SKM-1 (cell line): ENCODE measurements at regions not wholly inside any gene's neighbourhood (a gene's known extent, or its start where the extent isn't known, plus 50 kb on each side); places are given as distances from the start of the nearest gene placed in this dataset.

Experiments used
- DNase-seq: peaks from one replicate; lab custom pipeline; 2025; ENCODE audit not compliant: unreplicated experiment; lab: John Stamatoyannopoulos, UW

GRCh38 chr7:130927062-130927461 lies 193.1 kb upstream of the KLF14 start:
- DNase-seq = no peak

- DNase-seq = no peak
Observed at GRCh38 chr7:130927564-130927963, 193.6 kb upstream of the KLF14 start.

GRCh38 chr7:130929896-130930659 lies 196.1 kb upstream of the KLF14 start:
- no peak for DNase-seq

- no peak for DNase-seq
Observed at GRCh38 chr7:130930681-130931080, 196.7 kb upstream of the KLF14 start.

- no peak for DNase-seq
Observed at GRCh38 chr7:130931423-130931822, 197.4 kb upstream of the KLF14 start.

GRCh38 chr7:130932088-130932487 lies 198.1 kb upstream of the KLF14 start:
- DNase-seq = no peak

GRCh38 chr7:130932667-130933432 lies 198.8 kb upstream of the KLF14 start:
- DNase-seq = no peak

- no peak for DNase-seq
Observed at GRCh38 chr7:130933919-130934318, 199.9 kb upstream of the KLF14 start.

- no peak for DNase-seq
Observed at GRCh38 chr7:130935564-130936157, 201.7 kb upstream of the KLF14 start.

- no peak for DNase-seq
Observed at GRCh38 chr7:130936202-130936931, 202.4 kb upstream of the KLF14 start.

GRCh38 chr7:130937016-130937415 lies 203.0 kb upstream of the KLF14 start:
- DNase-seq = no peak

GRCh38 chr7:130937830-130938229 lies 203.8 kb upstream of the KLF14 start:
- no peak for DNase-seq

- no peak for DNase-seq
Observed at GRCh38 chr7:130938661-130939060, 204.7 kb upstream of the KLF14 start.

- no peak for DNase-seq
Observed at GRCh38 chr7:130939321-130940095, 205.5 kb upstream of the KLF14 start.

GRCh38 chr7:130940326-130940725 lies 206.3 kb upstream of the KLF14 start:
- no peak for DNase-seq

- DNase-seq = no peak
Observed at GRCh38 chr7:130940907-130941306, 206.9 kb upstream of the KLF14 start.

GRCh38 chr7:130941322-130942210 lies 207.6 kb upstream of the KLF14 start:
- no peak for DNase-seq

- DNase-seq = no peak
Observed at GRCh38 chr7:130942211-130942964, 208.4 kb upstream of the KLF14 start.

- DNase-seq = no peak
Observed at GRCh38 chr7:130943336-130943901, 209.4 kb upstream of the KLF14 start.
